Left hindlimb (tissue), 1 donor: ENCODE measurements at regions not wholly inside any gene's neighbourhood (a gene's known extent, or its start where the extent isn't known, plus 50 kb on each side); places are given as distances from the start of the nearest gene placed in this dataset.
"Not testable (repeated sequence)": the region's sequence is repeated elsewhere in the genome, so short reads cannot be mapped to it uniquely, and the experiment has no call there.

Source experiments
- DNase-seq: peaks from one replicate; pipeline ENCODE4 v3.0.0-alpha.2; 2018

DNA sequence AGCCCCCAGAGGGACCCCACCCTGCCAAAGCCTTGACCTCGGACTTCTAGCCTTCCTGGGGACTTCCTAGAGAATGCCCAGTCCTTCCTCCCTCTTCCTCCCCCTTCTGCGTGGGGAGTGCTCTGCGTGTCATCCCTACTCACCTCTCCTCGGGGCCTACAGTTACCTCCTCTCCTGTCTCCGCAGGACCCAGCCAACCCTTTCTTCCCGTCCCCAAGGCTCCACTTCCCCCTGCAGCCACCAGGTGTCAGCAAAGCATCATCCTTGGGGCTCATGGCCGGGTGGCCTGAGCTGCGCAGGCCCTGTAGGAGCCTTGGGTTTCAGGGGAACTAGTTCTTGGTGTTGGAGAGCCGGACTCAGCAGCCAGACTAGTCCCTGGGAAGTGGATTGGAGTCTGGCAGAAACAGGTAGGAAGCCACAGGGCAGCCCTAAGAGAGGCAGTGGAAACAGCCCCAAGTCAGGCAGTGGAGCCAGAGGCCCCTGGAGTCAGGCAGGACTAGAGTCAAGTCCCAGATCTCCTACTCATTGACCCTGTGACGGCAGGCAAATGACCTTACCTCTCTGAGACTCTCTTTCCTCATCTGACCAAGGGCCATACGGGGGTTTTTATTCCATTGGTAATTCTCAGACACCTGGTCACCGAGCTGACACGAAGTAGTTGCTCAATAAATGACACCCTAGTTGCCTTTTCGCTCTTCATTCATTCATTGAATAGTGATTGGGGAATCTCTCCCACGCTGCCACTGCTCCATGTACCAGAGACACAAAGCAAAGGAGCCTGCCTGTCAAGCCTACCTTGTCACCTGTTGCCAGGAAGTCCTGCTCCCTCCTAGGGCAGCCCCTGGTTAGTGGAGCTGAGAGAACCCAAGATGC, 101.8 kb upstream of the GRK3 start:
- peak; percentile 83 for DNase-seq

DNA sequence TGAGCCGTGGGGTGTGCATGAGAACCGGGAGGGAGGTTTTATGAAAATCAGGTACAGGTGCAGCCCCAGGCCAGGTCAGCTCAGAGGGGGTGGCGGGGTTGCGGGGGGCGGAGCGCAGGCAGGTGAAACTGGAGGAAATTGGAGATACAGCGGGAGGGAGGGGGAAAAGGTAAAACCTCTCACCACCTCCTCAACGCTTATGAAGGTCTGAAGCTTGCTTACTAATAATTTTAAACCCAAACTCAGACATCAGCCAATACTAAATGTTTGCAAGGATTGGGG, 101.2 kb upstream of the GRK3 start:
- DNase-seq, result not testable (repeated sequence)

DNA sequence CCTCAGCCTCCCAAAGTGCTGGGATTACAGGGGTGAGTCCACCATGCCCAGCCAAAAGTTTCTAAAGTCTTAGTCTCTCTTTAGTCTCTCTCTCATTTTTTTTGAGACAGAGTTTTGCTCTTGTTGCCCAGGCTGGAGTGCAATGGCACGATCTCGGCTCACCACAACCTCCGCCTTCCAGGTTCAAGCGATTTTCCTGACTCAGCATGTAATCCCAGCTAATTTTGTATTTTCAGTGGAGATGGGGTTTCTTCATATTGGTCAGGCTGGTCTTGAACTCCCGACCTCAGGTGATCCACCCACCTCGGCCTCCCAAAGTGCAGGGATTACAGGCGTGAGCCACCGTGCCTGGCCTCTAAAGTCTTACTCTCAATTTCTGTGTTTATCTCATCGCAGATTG, 100.1 kb upstream of the GRK3 start:
- DNase-seq, result not testable (repeated sequence)

DNA sequence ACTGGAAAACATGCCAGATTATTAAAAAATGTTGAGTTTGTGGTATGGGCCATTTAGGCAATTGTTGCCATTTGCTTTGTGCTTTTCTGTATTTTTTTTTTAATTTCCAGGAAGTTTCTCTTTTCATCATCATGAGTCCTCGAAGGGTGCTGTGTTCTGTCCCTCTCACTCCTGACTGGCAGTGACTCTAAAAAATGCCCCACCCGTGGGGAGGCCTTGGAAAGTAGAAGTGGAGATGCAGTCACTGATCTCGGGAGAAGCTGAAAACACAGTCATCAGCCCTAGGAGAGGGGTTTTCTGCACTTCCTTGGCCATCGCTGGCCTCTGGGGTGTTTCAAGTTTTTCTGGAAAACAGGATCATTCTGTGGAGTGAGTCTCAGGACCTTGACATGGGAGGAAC, 98.5 kb upstream of the GRK3 start:
- no peak for DNase-seq

- DNase-seq, result no peak
Measured at GRCh38 chr22:25472382-25472781, 92.1 kb upstream of the GRK3 start.

GRCh38 chr22:25475257-25476022, 89.0 kb upstream of the GRK3 start:
- DNase-seq, result peak; percentile 68

- DNase-seq, result no peak
Measured at GRCh38 chr22:25477358-25477757, 87.1 kb upstream of the GRK3 start.

GRCh38 chr22:25478111-25478510, 86.4 kb upstream of the GRK3 start:
- no peak for DNase-seq

- peak; percentile 63 for DNase-seq
Measured at GRCh38 chr22:25478528-25478927, 85.9 kb upstream of the GRK3 start.

GRCh38 chr22:25480868-25481267, 83.6 kb upstream of the GRK3 start:
- not testable (repeated sequence) for DNase-seq

DNA sequence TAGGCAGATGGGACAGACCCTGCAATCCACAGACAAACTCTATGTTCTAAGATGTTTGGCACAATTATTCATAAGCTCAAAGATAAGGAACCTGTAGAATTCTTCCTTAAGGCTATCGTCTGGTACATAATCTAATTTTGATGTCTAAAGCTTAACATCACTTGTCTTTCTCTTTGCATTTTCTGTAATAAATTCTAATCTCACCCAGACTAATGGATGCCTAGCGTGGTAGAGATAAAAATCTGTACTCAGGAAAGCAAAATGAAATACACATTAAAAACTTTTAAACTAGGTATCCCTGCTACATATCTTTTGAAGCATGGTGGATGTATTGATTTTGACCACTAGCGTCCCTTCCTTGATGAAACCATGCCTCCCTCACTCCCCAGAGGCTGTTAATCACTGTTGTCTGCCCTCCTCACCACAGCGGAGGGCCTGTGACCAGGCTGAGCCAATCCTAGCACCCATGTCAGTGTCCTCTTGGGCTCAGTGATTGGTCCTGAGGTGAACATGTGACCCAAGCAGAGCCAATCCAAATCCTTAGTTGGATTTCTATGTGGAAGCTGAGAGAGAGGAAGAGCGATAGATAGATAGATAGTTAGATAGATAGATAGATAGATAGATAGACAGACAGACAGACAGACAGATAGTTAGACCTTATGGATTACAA, 82.2 kb upstream of the GRK3 start:
- DNase-seq, result no peak

DNA sequence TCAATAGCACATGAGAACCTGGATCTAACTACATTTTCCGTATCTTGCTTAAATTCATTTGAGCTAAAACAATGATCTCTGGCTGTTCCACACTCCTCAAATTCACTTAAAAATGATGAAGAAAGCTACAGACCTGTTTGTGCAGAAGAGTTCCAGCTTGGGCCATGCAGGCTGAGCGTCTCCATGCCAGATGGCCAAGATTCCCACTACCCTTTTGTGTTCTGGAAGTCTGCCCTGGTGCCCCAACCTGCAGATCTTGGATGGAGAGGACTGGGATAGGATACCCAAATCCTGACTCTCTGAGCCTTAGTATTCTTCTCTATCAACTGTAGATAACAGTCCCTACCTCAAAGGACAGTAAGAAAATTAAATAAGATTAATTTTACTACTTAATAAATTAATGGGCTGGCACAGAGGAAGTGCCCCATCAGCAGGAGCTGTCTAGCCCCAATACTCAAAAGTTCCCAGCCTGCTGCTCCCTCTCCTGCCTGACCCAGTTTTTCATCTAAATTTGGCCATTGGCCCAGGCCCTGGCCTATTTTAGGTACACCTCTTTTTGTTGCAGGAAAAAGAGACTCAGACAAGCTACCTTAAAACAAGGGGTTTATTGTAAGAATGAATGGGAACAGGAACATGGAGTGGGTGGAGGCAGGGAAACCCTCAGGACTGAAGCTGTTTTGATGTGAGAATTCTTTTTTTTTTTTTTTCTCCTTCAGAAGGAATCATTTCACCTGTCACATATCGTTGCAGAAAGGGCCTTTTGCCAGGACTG, 81.4 kb upstream of the GRK3 start:
- no peak for DNase-seq

DNA sequence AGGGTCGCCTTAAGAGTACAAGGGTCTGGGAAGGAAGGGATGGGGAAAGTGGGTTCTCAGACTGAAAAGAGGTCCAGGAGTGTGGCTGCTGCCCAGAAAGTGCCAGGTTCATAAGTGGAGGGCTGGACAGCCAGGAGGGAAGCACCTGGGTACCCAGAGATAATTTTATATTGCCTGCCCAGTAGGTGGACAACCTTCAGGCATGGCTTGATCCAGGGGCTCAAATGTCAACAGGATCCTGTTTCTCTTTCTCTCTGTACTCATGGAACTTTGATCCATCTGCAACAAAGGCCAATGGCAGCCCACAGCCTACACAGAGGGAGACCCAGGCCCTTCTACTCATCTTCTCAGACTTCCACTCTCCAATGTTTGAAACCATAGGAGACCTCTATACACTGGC, 80.5 kb upstream of the GRK3 start:
- DNase-seq, result no peak

DNA sequence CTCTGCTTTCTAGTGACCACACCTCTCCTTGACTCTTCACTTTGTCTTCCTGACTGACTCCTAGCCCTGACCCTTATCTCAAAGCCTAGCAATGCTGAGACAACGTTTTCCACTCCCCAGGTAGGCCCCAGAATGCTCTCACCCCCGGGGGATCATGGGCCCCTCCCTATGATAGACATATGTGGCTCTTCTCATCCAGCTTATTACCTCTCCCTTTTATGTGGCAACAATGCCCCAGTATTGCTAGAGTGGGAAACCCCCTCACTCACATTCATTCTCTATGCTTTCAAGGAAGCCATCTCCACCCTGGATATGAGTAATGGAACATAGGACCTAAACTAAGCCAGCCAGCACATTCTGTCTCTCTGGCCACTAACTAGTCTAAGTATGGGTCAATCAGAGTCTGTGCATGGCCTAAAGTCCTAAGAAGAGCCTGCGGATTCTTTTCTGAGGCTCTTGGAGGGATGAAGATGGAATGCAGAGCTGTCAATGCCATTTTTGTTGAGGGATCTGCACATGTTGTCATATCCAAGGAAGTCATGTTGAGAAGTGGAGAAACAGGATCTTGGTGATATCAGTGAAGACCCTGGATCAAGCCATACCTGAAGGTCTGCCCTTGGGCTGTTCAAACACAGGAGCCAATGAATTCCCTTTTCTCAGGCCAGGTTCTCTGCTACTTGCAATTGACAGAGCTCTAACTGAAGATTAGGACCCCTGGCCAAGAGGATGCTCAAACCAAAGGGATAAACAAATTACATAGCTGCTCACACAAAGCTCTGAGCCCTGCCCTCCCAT, 79.8 kb upstream of the GRK3 start:
- no peak for DNase-seq

GRCh38 chr22:25485626-25486545, 78.6 kb upstream of the GRK3 start:
- DNase-seq, result no peak

- no peak for DNase-seq
Measured at GRCh38 chr22:25487508-25487907, 77.0 kb upstream of the GRK3 start.

- no peak for DNase-seq
Measured at GRCh38 chr22:25488244-25489020, 76.0 kb upstream of the GRK3 start.

DNA sequence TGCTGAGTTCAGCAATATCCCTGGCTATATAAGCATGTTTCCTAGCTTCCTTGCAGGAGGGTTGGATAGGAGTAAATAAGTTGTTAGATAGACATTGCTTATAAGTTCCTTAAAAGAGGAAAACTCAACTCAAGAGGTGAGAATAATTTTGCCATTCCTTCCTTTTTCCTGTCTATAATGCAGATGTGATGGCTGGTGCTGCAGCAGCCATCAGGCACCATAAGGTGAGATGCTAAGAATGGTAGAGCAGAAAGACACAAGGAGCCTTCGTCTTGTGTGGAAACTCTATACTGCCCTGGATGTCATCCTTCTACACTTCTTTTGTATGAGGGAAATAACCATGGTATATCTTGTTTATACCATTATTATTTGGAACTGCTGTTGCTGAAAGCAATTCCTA, 74.5 kb upstream of the GRK3 start:
- no peak for DNase-seq

DNA sequence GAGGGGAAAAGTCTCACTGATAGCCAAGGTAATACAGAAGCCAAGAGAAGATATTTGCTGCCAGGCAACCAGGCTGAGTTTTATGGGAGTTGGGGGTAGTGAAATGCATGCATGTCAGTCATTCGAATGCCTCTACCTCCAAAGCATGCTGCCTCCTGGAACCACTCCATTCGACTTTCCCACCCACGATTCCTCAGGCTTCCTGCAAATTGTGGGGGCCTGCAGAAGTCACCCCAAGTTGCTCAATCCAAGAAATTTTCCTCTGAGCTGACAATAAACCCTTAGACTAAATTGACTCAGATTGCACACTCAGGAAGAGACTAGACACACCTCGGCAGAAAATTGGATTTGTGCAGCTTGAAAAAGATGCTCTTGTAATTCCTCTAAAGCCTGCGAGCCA, 73.6 kb upstream of the GRK3 start:
- no peak for DNase-seq

GRCh38 chr22:25492162-25492561, 72.3 kb upstream of the GRK3 start:
- no peak for DNase-seq
